ENCODE measurements at regions not wholly inside any gene's neighbourhood (a gene's known extent, or its start where the extent isn't known, plus 50 kb on each side); places are given as distances from the start of the nearest gene placed in this dataset.

DNA sequence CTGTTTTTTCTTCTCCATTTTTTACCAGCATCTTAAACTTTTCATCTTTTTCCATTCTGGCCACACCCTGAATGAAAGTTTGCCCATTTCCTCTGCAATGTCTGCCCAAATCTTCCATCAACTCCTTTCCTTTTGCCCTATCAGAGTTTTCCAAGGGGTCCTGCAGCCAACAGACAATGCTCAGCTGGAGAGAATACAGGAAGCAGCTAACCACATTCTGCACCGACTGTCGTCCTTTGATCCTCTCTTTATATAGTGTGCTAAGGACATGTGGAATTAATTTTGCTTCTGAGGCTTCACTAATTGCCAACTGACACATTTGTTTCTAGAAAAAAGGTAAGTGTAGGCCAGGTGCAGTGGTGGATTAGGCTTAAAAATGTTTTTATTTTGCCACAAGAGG is 50.5 kb upstream of the DLX2 start:
- Mint-ChIP-seq H3K27me3 (peaks cover 26% of the 10 kb centered on the region), H3K4me1 (ENCODE audit: low read depth) (peaks cover 9% of the 10 kb centered on the region), H3K4me3 (no peak overlapping the region), H3K36me3 (no peaks in the 10 kb centered on the region), H3K9me3 (no peaks in the 10 kb centered on the region), H3K27ac (no peak overlapping the region)
- intact Hi-C loops (cut with micrococcal nuclease) = no loop called here
- POLR2A ChIA-PET = no interaction called here
- DNase-seq = no peak
- CTCF ChIA-PET = no interaction called here

GRCh38 chr2:172153757-172154156 is 51.1 kb upstream of the DLX2 start:
- H3K4me3 Mint-ChIP-seq = no peak overlapping the region
- no peak for DNase-seq
- H3K36me3 Mint-ChIP-seq = no peaks in the 10 kb centered on the region
- peaks cover 24% of the 10 kb centered on the region for H3K27me3 Mint-ChIP-seq
- H3K27ac Mint-ChIP-seq = no peak overlapping the region
- intact Hi-C loops (cut with micrococcal nuclease) = no loop called here
- POLR2A ChIA-PET = no interaction called here
- H3K4me1 Mint-ChIP-seq (ENCODE audit: low read depth) = peaks cover 4% of the 10 kb centered on the region
- CTCF ChIA-PET = no interaction called here
- no peaks in the 10 kb centered on the region for H3K9me3 Mint-ChIP-seq

DNA sequence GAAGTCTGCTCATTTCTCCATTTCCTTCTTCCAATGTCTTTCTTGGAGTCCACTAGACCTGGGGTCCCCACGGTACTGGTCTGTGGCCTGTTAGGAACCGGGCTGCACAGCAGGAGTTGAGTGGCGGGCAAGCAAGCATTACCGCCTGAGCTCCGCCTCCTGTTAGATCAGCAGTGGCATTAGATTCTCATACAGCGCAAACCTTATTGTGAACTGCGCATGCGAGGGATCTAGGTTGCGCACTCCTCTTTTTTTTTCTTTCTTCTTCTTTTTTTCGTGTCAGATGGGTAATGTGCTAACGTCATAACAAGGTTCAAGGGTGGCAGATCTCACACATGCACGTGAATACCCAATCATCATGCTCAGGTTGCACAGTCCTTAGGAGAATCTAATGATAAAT is 53.1 kb upstream of the DLX2 start:
- POLR2A ChIA-PET = no interaction called here
- Mint-ChIP-seq H3K36me3 (no peaks in the 10 kb centered on the region), H3K9me3 (peaks cover 1% of the 10 kb centered on the region), H3K4me1 (ENCODE audit: low read depth) (peaks cover 4% of the 10 kb centered on the region), H3K27me3 (peaks cover 22% of the 10 kb centered on the region), H3K27ac (no peak overlapping the region), H3K4me3 (no peak overlapping the region)
- intact Hi-C loops (cut with micrococcal nuclease) = no loop called here
- no peak for DNase-seq
- CTCF ChIA-PET = no interaction called here

DNA sequence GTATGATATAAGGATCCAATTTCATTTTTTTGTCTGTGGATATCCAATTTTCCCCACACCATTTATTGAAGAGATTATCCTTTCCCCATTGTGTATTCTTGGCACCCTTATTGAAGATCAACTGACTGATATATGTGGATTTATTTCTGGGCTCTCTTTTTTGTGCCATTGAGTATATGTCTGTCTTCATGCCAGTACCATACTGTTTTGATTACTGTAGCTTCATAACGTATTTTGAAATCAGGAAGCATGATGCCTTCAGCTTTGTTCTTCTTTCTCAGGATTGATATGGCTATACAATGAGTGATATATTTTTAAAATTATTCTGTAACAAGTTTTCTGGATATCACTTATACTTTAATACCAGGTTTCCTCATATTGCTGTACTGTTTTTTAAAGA is 58.1 kb upstream of the DLX2 start:
- ChIA-PET POLR2A (no interaction called here), CTCF (no interaction called here)
- Mint-ChIP-seq H3K36me3 (no peaks in the 10 kb centered on the region), H3K4me3 (no peak overlapping the region), H3K27me3 (peaks cover 10% of the 10 kb centered on the region), H3K4me1 (ENCODE audit: low read depth) (no peaks in the 10 kb centered on the region), H3K27ac (no peak overlapping the region), H3K9me3 (peaks cover 5% of the 10 kb centered on the region)
- no peak for DNase-seq
- intact Hi-C loops (cut with micrococcal nuclease) = no loop called here

DNA sequence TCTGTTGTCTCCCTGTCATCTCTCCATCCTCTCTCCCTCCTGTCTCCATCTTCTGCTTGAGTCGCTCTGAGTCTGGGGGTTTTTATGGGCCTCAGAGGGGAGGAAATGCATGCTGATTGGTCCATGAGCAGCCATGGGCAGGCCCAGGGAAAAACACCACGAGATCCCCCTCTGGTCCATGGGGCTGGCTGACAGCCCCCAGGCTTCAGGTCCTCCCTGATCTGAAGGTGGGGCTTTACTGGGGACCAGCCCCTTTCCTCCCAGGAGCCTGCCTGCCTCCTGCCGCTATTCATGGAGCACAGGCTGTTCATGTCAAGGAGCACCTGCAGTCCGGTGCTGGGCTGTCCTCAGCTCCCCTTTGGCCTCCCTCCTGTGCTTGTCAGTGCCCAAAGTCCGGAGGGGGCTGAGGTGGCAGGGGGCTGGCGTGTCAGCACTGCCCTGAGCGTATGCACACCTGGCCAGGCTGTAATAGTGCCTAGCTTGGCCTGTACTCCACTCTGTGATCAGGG is 59.6 kb upstream of the DLX2 start:
- peaks cover 5% of the 10 kb centered on the region for H3K9me3 Mint-ChIP-seq
- CTCF ChIA-PET = no interaction called here
- H3K4me1 Mint-ChIP-seq (ENCODE audit: low read depth) = no peaks in the 10 kb centered on the region
- H3K36me3 Mint-ChIP-seq = no peaks in the 10 kb centered on the region
- no peak overlapping the region for H3K27ac Mint-ChIP-seq
- intact Hi-C loops (cut with micrococcal nuclease) = no loop called here
- H3K27me3 Mint-ChIP-seq = peaks cover 3% of the 10 kb centered on the region
- POLR2A ChIA-PET = no interaction called here
- DNase-seq = no peak
- H3K4me3 Mint-ChIP-seq = no peak overlapping the region

DNA sequence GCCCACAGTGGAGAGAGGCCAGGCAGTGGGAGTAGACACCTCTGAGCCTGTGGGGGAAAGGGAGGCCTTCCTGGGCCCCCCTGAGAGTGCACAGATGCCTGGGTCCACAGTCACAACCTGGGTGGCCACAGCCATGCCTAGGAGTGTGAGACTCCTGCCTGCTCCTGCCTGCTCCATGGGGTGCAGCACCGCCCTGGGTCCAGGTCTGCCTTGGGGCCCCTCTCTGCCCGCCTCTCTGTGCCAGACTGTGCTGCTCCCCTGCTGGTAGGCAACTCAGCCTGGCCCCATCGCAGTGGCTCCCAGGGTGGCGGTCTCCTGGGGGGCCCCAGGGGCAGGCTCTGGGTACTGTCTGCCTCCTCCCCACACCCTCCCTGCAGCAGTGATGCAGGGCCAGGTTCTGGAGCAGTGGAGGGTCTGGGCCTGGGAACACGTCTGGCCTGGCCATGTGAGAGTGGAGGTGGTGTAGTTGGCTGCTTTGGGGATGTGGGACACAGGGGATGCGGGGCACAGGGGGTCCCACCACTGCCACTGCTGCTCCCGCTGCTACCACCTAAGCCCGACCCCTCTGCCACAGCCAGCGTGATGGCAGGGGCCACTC is 60.1 kb upstream of the DLX2 start:
- H3K9me3 Mint-ChIP-seq = peaks cover 5% of the 10 kb centered on the region
- H3K4me1 Mint-ChIP-seq (ENCODE audit: low read depth) = no peaks in the 10 kb centered on the region
- ChIA-PET POLR2A (no interaction called here), CTCF (no interaction called here)
- no peaks in the 10 kb centered on the region for H3K36me3 Mint-ChIP-seq
- no peak for DNase-seq
- no peaks in the 10 kb centered on the region for H3K27me3 Mint-ChIP-seq
- H3K27ac Mint-ChIP-seq = no peak overlapping the region
- no peak overlapping the region for H3K4me3 Mint-ChIP-seq
- intact Hi-C loops (cut with micrococcal nuclease) = no loop called here

DNA sequence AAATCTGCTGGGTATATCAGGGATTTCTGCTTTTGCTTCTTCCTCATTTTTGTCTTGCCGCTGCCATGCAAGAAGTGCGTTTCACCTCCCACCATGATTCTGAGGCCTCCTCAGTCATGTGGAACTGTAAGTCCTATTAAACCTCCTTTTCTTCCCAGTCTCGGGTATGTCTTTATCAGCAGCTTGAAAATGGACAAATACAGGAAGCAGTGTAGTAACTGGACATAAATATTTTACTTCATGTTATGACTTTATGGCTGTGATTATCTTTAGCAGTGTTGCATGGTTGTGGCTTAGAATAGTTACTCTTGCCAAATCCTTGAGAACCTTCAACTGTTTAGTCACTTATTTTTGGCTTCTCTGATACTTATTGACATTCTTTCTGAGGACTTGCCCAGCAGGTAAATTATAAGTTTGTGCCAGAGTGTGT is 66.2 kb upstream of the DLX2 start:
- intact Hi-C loops (cut with micrococcal nuclease) = no loop called here
- CTCF ChIA-PET = no interaction called here

DNA sequence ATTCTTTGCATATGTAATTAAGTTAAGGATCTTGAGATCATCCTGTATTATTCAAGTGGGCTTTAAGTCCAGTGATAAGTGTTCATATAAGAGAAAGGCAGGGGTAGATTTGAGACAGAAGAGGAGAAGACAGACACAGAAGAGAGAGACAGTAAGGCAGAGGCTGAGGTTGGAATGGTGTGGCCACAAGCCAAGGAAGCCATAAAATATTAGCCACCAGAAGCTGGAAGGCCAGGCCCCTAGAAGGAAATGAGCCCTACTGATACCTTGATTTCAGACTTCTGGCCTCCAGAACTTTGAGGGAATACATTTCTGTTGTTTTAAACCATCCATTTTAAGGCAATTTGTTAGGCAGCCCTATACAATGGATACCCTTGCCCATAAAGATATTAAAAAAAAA is 66.9 kb upstream of the DLX2 start:
- no peak for DNase-seq
- H3K36me3 Mint-ChIP-seq = no peaks in the 10 kb centered on the region
- no peak overlapping the region for H3K27ac Mint-ChIP-seq
- intact Hi-C loops (cut with micrococcal nuclease) = loop anchor here (10.0 kb wide), 2 partner anchors 385 to 535 kb away; partner anchors contain the start of gene PDK1
- H3K4me3 Mint-ChIP-seq = no peak overlapping the region
- H3K9me3 Mint-ChIP-seq = no peaks in the 10 kb centered on the region
- peaks cover 8% of the 10 kb centered on the region for H3K4me1 Mint-ChIP-seq (ENCODE audit: low read depth)
- ChIA-PET CTCF (interaction anchor here (12.7 kb wide), 1 partner anchor 293 kb away, joined by 225 read pairs; no protein-coding TSS in a partner anchor), POLR2A (no interaction called here)
- peaks cover 3% of the 10 kb centered on the region for H3K27me3 Mint-ChIP-seq

More for the DNA sequence above, 66.2 kb upstream of the DLX2 start:
- Mint-ChIP-seq H3K27ac (no peak overlapping the region), H3K36me3 (no peaks in the 10 kb centered on the region), H3K27me3 (peaks cover 3% of the 10 kb centered on the region), H3K4me1 (ENCODE audit: low read depth) (peaks cover 8% of the 10 kb centered on the region), H3K4me3 (no peak overlapping the region), H3K9me3 (no peaks in the 10 kb centered on the region)
- DNase-seq = no peak
- POLR2A ChIA-PET = no interaction called here

- POLR2A ChIA-PET = no interaction called here
These were observed 69.9 kb upstream of the DLX2 start for GRCh38 chr2:172172513-172173173.

DNA sequence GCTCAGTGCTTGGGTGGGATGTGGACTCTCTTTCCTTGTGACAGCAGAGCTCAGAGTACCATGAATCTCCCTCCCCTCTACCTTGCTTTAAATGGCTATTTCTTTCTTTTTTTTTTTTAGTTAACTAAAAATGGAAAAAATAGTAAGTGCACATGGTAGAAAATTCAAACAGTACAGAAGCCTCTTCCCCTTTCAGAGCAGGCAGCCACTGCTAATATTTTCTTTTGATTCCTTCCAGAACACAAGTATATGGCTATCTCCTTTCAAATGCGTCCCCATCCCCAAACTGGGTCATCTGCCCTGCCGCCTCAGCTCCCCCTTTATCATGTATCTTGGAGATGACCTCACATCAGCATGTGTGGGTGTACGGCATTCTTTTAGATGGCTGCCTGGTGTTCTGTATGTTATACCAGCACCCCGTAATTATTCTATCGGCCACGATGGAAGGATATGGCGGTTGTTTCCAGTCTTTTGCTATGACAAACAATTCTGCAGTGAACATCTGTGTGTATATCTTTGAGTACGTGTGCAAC is 70.5 kb upstream of the DLX2 start:
- H3K9me3 Mint-ChIP-seq = peaks cover 4% of the 10 kb centered on the region
- ChIA-PET CTCF (interaction anchor here (0.6 to 12.7 kb wide), 7 partner anchors 46 to 322 kb away, joined by 3 to 225 read pairs (median 3); no protein-coding TSS in a partner anchor), POLR2A (no interaction called here)
- peaks cover 8% of the 10 kb centered on the region for H3K4me1 Mint-ChIP-seq (ENCODE audit: low read depth)
- H3K27me3 Mint-ChIP-seq = peaks cover 3% of the 10 kb centered on the region
- intact Hi-C loops (cut with micrococcal nuclease) = loop anchor here (2.0 to 10.0 kb wide), 3 partner anchors 54 to 532 kb away; partner anchors contain the start of gene PDK1
- H3K4me3 Mint-ChIP-seq = no peak overlapping the region
- DNase-seq = no peak
- no peaks in the 10 kb centered on the region for H3K36me3 Mint-ChIP-seq
- H3K27ac Mint-ChIP-seq = no peak overlapping the region

More at GRCh38 chr2:172172513-172173173, 69.9 kb upstream of the DLX2 start:
- CTCF ChIA-PET = interaction anchor here (0.6 to 12.7 kb wide), 11 partner anchors 37 to 323 kb away, joined by 3 to 225 read pairs (median 3); no protein-coding TSS in a partner anchor
- Mint-ChIP-seq H3K36me3 (no peaks in the 10 kb centered on the region), H3K27ac (no peak overlapping the region), H3K4me1 (ENCODE audit: low read depth) (peaks cover 8% of the 10 kb centered on the region), H3K27me3 (peaks cover 3% of the 10 kb centered on the region), H3K9me3 (peaks cover 4% of the 10 kb centered on the region), H3K4me3 (peak overlapping the region; percentile 58)
- intact Hi-C loops (cut with micrococcal nuclease) = loop anchor here (1.0 to 10.0 kb wide), 5 partner anchors 54 to 532 kb away; partner anchors contain the start of gene PDK1
- DNase-seq = peak; percentile 71

- H3K27me3 Mint-ChIP-seq = peaks cover 3% of the 10 kb centered on the region
- no peak for DNase-seq
- H3K27ac Mint-ChIP-seq = no peak overlapping the region
- CTCF ChIA-PET = interaction anchor here (1.4 to 12.7 kb wide), 2 partner anchors 285 to 307 kb away, joined by 4 to 225 read pairs; no protein-coding TSS in a partner anchor
- no peak overlapping the region for H3K4me3 Mint-ChIP-seq
- peaks cover 21% of the 10 kb centered on the region for H3K4me1 Mint-ChIP-seq (ENCODE audit: low read depth)
- POLR2A ChIA-PET = no interaction called here
- H3K9me3 Mint-ChIP-seq = peaks cover 4% of the 10 kb centered on the region
- no peaks in the 10 kb centered on the region for H3K36me3 Mint-ChIP-seq
- intact Hi-C loops (cut with micrococcal nuclease) = loop anchor here (10.0 kb wide), 2 partner anchors 377 to 527 kb away; partner anchors contain the start of gene PDK1
These were observed 74.9 kb upstream of the DLX2 start for GRCh38 chr2:172177581-172177980.

- Mint-ChIP-seq H3K9me3 (peaks cover 4% of the 10 kb centered on the region), H3K27me3 (peaks cover 3% of the 10 kb centered on the region), H3K4me1 (ENCODE audit: low read depth) (peaks cover 21% of the 10 kb centered on the region), H3K27ac (no peak overlapping the region), H3K36me3 (no peaks in the 10 kb centered on the region), H3K4me3 (no peak overlapping the region)
- no peak for DNase-seq
- POLR2A ChIA-PET = no interaction called here
- intact Hi-C loops (cut with micrococcal nuclease) = loop anchor here (10.0 kb wide), 2 partner anchors 377 to 527 kb away; partner anchors contain the start of gene PDK1
- CTCF ChIA-PET = interaction anchor here (1.4 to 12.7 kb wide), 2 partner anchors 284 to 306 kb away, joined by 4 to 225 read pairs; no protein-coding TSS in a partner anchor
These were observed 75.3 kb upstream of the DLX2 start for GRCh38 chr2:172177996-172178395.

Measured in activated CD4-positive, alpha-beta memory T cell treated with anti-CD3 and anti-CD28 coated beads for 36 hours (primary cell).